ENCODE measurements at regions not wholly inside any gene's neighbourhood (a gene's known extent, or its start where the extent isn't known, plus 50 kb on each side); places are given as distances from the start of the nearest gene placed in this dataset.
"Not testable (repeated sequence)": the region's sequence is repeated elsewhere in the genome, so short reads cannot be mapped to it uniquely, and the experiment has no call there.

- intact Hi-C loops (cut with DNase I); DNase-seq: not testable (repeated sequence)
Measured at GRCh38 chr7:156347703-156348248, 292.8 kb upstream of the RNF32 start.

- intact Hi-C loops (cut with DNase I): no loop called here
Measured at GRCh38 chr7:156347132-156347531, 293.4 kb upstream of the RNF32 start.

GRCh38 chr7:156344595-156344994 is 296.0 kb upstream of the RNF32 start:
- intact Hi-C loops (cut with DNase I): no loop called here
- DNase-seq: no peak

More at GRCh38 chr7:156347132-156347531, 293.4 kb upstream of the RNF32 start:
- DNase-seq: no peak

GRCh38 chr7:156334636-156335035 is 305.9 kb upstream of the RNF32 start:
- no peak for DNase-seq
- intact Hi-C loops (cut with DNase I): no loop called here

GRCh38 chr7:156327916-156328315 is 312.7 kb upstream of the RNF32 start:
- no peak for DNase-seq
- intact Hi-C loops (cut with DNase I): no loop called here

- intact Hi-C loops (cut with DNase I): no loop called here
- DNase-seq: no peak
Measured at GRCh38 chr7:156327474-156327873, 313.1 kb upstream of the RNF32 start.

GRCh38 chr7:156324201-156324600 is 316.4 kb upstream of the RNF32 start:
- intact Hi-C loops (cut with DNase I): no loop called here
- DNase-seq: no peak

GRCh38 chr7:156321430-156321829 is 319.1 kb upstream of the RNF32 start:
- intact Hi-C loops (cut with DNase I); DNase-seq: not testable (repeated sequence)

- DNase-seq: no peak
- intact Hi-C loops (cut with DNase I): no loop called here
Measured at GRCh38 chr7:156318926-156319325, 321.6 kb upstream of the RNF32 start.

- intact Hi-C loops (cut with DNase I): no loop called here
Measured at GRCh38 chr7:156318426-156318825, 322.1 kb upstream of the RNF32 start.

GRCh38 chr7:156309016-156309620 is 331.5 kb upstream of the RNF32 start:
- peak; percentile 20 to 93 (median 52) for DNase-seq
- intact Hi-C loops (cut with DNase I): no loop called here

More at GRCh38 chr7:156318426-156318825, 322.1 kb upstream of the RNF32 start:
- DNase-seq: no peak

- intact Hi-C loops (cut with DNase I): no loop called here
- no peak for DNase-seq
Measured at GRCh38 chr7:156307193-156307592, 333.4 kb upstream of the RNF32 start.

GRCh38 chr7:156305351-156305750 is 335.2 kb upstream of the RNF32 start:
- intact Hi-C loops (cut with DNase I): no loop called here
- peak in 1 of 10 donors; percentile 66 for DNase-seq

- intact Hi-C loops (cut with DNase I): no loop called here
- DNase-seq: no peak
Measured at GRCh38 chr7:156282816-156283215, 357.8 kb upstream of the RNF32 start.

- DNase-seq: no peak
- intact Hi-C loops (cut with DNase I): no loop called here
Measured at GRCh38 chr7:156279635-156280034, 360.9 kb upstream of the RNF32 start.

- intact Hi-C loops (cut with DNase I): no loop called here
- DNase-seq: no peak
Measured at GRCh38 chr7:156275292-156275691, 365.3 kb upstream of the RNF32 start.

- intact Hi-C loops (cut with DNase I): no loop called here
- no peak for DNase-seq
Measured at GRCh38 chr7:156274557-156274956, 366.0 kb upstream of the RNF32 start.

GRCh38 chr7:156261581-156261980 is 379.0 kb upstream of the RNF32 start:
- no peak for DNase-seq
- intact Hi-C loops (cut with DNase I): no loop called here

GRCh38 chr7:156257904-156258303 is 382.7 kb upstream of the RNF32 start:
- intact Hi-C loops (cut with DNase I): no loop called here
- DNase-seq: no peak

- intact Hi-C loops (cut with DNase I): no loop called here
- no peak for DNase-seq
Measured at GRCh38 chr7:156255635-156256034, 384.9 kb upstream of the RNF32 start.

- no peak for DNase-seq
- intact Hi-C loops (cut with DNase I): no loop called here
Measured at GRCh38 chr7:156251861-156252260, 388.7 kb upstream of the RNF32 start.

GRCh38 chr7:156240532-156240931 is 400.0 kb upstream of the RNF32 start:
- no peak for DNase-seq
- intact Hi-C loops (cut with DNase I): no loop called here

Measured in posterior cingulate gyrus (tissue), 11 donors.